ENCODE measurements at regions not wholly inside any gene's neighbourhood (a gene's known extent, or its start where the extent isn't known, plus 50 kb on each side); places are given as distances from the start of the nearest gene placed in this dataset.

GRCh38 chr6:94535798-94536197 lies 1041.5 kb upstream of the MANEA start:
- DNase-seq, result no peak

GRCh38 chr6:94511502-94512088 lies 1065.7 kb upstream of the MANEA start:
- no peak for DNase-seq

- DNase-seq, result no peak
Observed at GRCh38 chr6:94510877-94511276, 1066.5 kb upstream of the MANEA start.

- DNase-seq, result no peak
Observed at GRCh38 chr6:94501516-94501915, 1075.8 kb upstream of the MANEA start.

- no peak for DNase-seq
Observed at GRCh38 chr6:94498099-94498498, 1078.7 kb upstream of the EPHA7 start.

GRCh38 chr6:94494500-94494899 lies 1075.1 kb upstream of the EPHA7 start:
- DNase-seq, result no peak

GRCh38 chr6:94487371-94487770 lies 1068.0 kb upstream of the EPHA7 start:
- DNase-seq, result no peak

GRCh38 chr6:94478133-94479005 lies 1059.0 kb upstream of the EPHA7 start:
- no peak for DNase-seq

- no peak for DNase-seq
Observed at GRCh38 chr6:94468830-94469229, 1049.5 kb upstream of the EPHA7 start.

GRCh38 chr6:94464018-94464510 lies 1044.7 kb upstream of the EPHA7 start:
- no peak for DNase-seq

- DNase-seq, result no peak
Observed at GRCh38 chr6:94463306-94463705, 1043.9 kb upstream of the EPHA7 start.

GRCh38 chr6:94462231-94462630 lies 1042.9 kb upstream of the EPHA7 start:
- no peak for DNase-seq

GRCh38 chr6:94456266-94456665 lies 1036.9 kb upstream of the EPHA7 start:
- DNase-seq, result no peak

- DNase-seq, result no peak
Observed at GRCh38 chr6:94454231-94454630, 1034.9 kb upstream of the EPHA7 start.

GRCh38 chr6:94446120-94446519 lies 1026.8 kb upstream of the EPHA7 start:
- no peak for DNase-seq

- DNase-seq, result no peak
Observed at GRCh38 chr6:94443701-94444100, 1024.3 kb upstream of the EPHA7 start.

GRCh38 chr6:94424692-94425091 lies 1005.3 kb upstream of the EPHA7 start:
- DNase-seq, result no peak

GRCh38 chr6:94417363-94417762 lies 998.0 kb upstream of the EPHA7 start:
- no peak for DNase-seq

- no peak for DNase-seq
Observed at GRCh38 chr6:94414041-94414440, 994.7 kb upstream of the EPHA7 start.

GRCh38 chr6:94401311-94401710 lies 982.0 kb upstream of the EPHA7 start:
- DNase-seq, result no peak

- no peak for DNase-seq
Observed at GRCh38 chr6:94394822-94395221, 975.5 kb upstream of the EPHA7 start.

- DNase-seq, result no peak
Observed at GRCh38 chr6:94389218-94389617, 969.9 kb upstream of the EPHA7 start.

GRCh38 chr6:94377835-94378234 lies 958.5 kb upstream of the EPHA7 start:
- no peak for DNase-seq
